ENCODE measurements at regions not wholly inside any gene's neighbourhood (a gene's known extent, or its start where the extent isn't known, plus 50 kb on each side); places are given as distances from the start of the nearest gene placed in this dataset.

DNA sequence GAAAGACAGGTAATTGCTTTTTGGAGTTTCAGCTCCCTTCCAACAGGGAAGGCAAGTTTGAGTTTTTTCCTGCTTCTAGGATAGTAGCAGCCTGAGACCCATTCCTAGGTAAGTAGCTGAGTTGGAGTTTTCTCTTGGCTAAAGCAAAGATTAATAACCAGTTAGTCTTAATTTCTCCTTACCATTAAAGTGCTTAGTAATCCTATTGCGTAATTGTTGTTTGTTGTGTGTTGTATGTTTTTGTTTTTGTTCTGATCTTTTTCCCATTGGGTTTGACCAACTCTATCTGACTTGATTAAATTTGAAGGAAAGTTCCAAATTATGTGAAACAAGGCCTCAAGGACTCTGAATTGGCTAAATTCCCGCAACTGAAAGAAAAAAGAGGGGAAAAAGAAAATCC is 83.5 kb downstream of the TBX22 start:
- ChIA-PET POLR2A (no interaction called here), CTCF (no interaction called here)
- DNase-seq (ENCODE audit: extremely low spot score), result no peak
- TF ChIP-seq, protein P1, sequence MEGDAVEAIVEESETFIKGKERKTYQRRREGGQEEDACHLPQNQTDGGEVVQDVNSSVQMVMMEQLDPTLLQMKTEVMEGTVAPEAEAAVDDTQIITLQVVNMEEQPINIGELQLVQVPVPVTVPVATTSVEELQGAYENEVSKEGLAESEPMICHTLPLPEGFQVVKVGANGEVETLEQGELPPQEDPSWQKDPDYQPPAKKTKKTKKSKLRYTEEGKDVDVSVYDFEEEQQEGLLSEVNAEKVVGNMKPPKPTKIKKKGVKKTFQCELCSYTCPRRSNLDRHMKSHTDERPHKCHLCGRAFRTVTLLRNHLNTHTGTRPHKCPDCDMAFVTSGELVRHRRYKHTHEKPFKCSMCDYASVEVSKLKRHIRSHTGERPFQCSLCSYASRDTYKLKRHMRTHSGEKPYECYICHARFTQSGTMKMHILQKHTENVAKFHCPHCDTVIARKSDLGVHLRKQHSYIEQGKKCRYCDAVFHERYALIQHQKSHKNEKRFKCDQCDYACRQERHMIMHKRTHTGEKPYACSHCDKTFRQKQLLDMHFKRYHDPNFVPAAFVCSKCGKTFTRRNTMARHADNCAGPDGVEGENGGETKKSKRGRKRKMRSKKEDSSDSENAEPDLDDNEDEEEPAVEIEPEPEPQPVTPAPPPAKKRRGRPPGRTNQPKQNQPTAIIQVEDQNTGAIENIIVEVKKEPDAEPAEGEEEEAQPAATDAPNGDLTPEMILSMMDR (IDR thresholded peaks at IDR 0.05; ENCODE audit: control extremely low read depth, extremely low read depth, low read depth, missing control alignments), result no peak

DNA sequence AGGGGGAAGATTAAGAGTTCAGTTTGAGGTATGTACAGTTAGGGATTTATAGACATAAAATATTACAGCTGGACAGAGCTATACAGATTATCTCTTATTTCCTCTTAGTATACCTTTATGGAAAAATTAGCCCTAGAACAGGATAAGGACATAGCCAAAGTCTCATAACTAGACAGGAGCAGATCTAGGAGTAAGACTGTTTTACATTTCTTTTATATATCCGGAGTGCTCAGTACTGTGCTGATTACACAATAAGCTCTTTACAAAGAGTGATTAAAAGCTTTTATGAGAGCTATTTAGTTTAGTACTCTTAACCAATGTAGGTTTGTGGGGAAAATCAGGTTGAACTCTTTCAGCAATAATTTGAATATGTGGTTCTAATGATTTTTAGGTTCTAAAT is 105.8 kb downstream of the TBX22 start:
- TF ChIP-seq, protein P1 (IDR thresholded peaks at IDR 0.05; ENCODE audit: control extremely low read depth, extremely low read depth, low read depth, missing control alignments), result no peak
- ChIA-PET POLR2A (no interaction called here), CTCF (interaction anchor here (1.3 kb wide), 1 partner anchor 14 kb away, joined by 3 read pairs; no protein-coding TSS in a partner anchor)
- no peak for DNase-seq (ENCODE audit: extremely low spot score)

DNA sequence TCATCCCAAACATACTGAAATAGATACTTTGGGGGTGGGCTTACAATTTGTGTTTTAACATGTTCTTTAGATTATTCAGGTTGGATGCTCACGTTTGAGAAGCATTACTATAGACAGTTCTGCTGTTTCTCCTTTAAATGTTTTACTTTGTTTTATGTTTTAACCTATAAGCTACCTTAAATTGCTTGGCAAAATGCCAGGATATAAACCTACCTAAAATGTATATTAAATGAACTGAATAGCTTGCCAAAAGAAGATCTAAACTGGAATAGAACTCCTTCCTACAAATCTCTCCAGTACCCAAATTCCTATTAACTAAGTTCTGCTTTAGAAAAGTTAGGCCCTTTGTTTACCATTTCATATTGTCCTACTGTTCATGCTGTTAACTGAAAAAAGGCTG is 124.4 kb downstream of the TBX22 start:
- DNase-seq (ENCODE audit: extremely low spot score), result no peak
- POLR2A ChIA-PET, result no interaction called here
- TF ChIP-seq, protein P1 (IDR thresholded peaks at IDR 0.05; ENCODE audit: control extremely low read depth, extremely low read depth, low read depth, missing control alignments), result no peak
- CTCF ChIA-PET, result no interaction called here

DNA sequence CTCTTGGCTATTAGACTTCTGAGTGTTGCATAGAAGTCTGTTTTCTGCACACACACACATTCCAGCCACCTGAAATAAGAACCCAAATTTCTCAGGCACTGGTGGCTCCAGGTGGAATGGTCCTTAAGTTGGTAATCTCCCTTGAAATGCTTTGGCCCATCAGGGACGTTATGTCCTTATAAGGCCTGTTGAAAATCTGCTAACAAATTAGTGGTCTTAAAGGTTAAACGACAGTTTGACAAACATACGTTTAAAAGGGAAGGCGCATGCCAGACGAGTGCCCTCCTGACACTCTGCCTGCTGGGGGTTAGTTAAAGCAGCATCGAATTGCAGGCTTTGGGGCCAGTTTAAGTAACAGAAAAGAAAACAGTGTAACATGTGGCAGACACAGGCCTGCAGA is 125.0 kb downstream of the TBX22 start:
- TF ChIP-seq, protein P1 (IDR thresholded peaks at IDR 0.05; ENCODE audit: control extremely low read depth, extremely low read depth, low read depth, missing control alignments), result no peak
- CTCF ChIA-PET, result no interaction called here
- DNase-seq (ENCODE audit: extremely low spot score), result no peak
- POLR2A ChIA-PET, result no interaction called here

DNA sequence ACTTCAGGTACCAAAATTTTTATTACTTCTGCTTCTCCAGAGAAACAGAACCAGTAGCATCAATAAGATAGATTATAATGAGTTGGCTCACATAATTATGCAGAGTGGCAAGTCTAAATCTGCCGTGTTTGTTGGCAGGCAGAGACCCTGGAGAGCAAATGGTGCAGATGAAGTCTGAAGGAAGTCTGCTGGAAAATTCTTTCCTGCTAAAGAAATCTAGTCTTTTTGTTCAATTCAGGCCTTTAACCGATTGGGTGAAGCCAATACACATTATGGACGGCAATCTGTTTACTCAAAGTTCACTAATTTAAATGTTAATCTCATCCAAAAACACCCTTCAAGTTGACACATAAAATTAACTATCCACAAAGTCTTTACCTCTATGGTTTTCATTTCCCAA is 156.0 kb downstream of the TBX22 start:
- TF ChIP-seq, protein P1 (IDR thresholded peaks at IDR 0.05; ENCODE audit: control extremely low read depth, extremely low read depth, low read depth, missing control alignments), result no peak
- POLR2A ChIA-PET, result no interaction called here
- CTCF ChIA-PET, result no interaction called here
- no peak for DNase-seq (ENCODE audit: extremely low spot score)

DNA sequence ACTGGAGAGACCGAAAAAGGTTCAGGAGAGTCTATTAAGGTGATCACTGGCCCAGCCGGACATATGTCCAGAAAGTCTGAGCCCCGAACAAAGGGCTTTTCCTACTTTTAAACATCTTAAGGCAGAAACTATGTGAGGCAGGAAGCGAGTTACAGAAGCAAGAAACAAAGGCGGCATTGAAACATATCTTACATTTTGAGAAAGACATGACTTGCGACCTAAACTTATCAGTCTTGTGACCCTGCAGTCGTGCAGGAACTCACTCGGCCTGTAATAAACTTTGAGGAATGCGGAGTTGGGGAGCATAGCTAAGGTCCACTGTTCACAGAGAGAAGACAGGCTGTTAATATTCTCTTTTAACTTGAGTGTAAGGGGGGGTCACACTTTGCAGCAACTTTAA is 158.7 kb downstream of the TBX22 start:
- ChIA-PET POLR2A (no interaction called here), CTCF (no interaction called here)
- DNase-seq (ENCODE audit: extremely low spot score), result no peak
- TF ChIP-seq, protein P1 (IDR thresholded peaks at IDR 0.05; ENCODE audit: control extremely low read depth, extremely low read depth, low read depth, missing control alignments), result no peak

DNA sequence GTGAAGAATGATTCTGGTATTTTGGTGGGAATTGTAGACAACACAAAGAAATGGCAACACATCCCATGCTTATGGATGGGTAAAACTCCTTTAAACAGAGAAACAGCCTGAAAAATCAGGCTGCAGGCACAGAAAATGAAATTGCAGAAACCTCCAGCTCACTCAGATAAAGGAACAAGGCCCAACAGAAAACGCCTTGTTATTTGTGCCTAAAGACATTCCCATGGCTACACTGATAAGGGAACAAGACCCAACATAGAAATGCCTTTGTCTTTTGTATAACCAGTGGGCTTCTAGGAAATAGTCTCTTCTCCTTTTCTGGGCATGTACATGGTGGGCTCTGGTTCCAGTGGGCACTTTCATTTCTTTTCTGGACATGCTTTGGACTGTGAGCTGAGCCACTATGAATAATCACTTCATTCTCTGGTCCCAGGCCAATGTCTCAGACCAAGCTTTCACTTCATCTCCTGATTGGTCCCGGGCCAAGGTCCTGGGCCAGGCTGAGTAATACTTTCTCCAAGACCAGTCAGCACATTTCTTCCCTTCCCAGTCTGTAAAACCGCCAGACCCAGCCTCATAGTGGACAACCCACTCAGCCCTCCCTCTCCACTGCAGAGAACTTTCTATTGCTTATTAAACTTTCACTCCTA is 160.5 kb downstream of the TBX22 start:
- DNase-seq (ENCODE audit: extremely low spot score), result no peak
- ChIA-PET CTCF (no interaction called here), POLR2A (no interaction called here)

More for the DNA sequence above, 160.5 kb downstream of the TBX22 start:
- TF ChIP-seq, protein P1 (IDR thresholded peaks at IDR 0.05; ENCODE audit: control extremely low read depth, extremely low read depth, low read depth, missing control alignments), result no peak

Measured in GM10248 (cell line).